GM18507 (cell line): ENCODE measurements at regions not wholly inside any gene's neighbourhood (a gene's known extent, or its start where the extent isn't known, plus 50 kb on each side); places are given as distances from the start of the nearest gene placed in this dataset.

ENCODE experiments used
- DNase-seq: peaks from one replicate; pipeline ENCODE4 v3.0.0; 2011; ENCODE audit warnings: low read depth; ENCODE audit not compliant: insufficient read length; ENCODE audit errors: extremely low spot score
- FAIRE-seq: peaks from 2 replicates; lab custom pipeline; 2011; peaks lifted over from hg19 to GRCh38; lab: Jason Lieb, UNC

- DNase-seq (no peak), FAIRE-seq (no peak)
These were observed 548.5 kb downstream of the SOX6 start for GRCh38 chr11:15807827-15808226.

GRCh38 chr11:15810082-15810481 lies 546.3 kb downstream of the SOX6 start:
- DNase-seq (no peak), FAIRE-seq (no peak)

- FAIRE-seq (no peak), DNase-seq (no peak)
These were observed 545.8 kb downstream of the SOX6 start for GRCh38 chr11:15810525-15810924.

GRCh38 chr11:15815246-15816195 lies 540.8 kb downstream of the SOX6 start:
- no peak for FAIRE-seq
- no peak for DNase-seq

- no peak for DNase-seq
- no peak for FAIRE-seq
These were observed 540.0 kb downstream of the SOX6 start for GRCh38 chr11:15816260-15816871.

- FAIRE-seq (no peak), DNase-seq (no peak)
These were observed 539.3 kb downstream of the SOX6 start for GRCh38 chr11:15817001-15817400.

GRCh38 chr11:15818132-15818842 lies 538.1 kb downstream of the SOX6 start:
- DNase-seq (no peak), FAIRE-seq (no peak)

GRCh38 chr11:15819679-15820286 lies 536.6 kb downstream of the SOX6 start:
- FAIRE-seq, result peak; percentile 58
- peak; percentile 29 for DNase-seq

GRCh38 chr11:15821451-15821850 lies 534.9 kb downstream of the SOX6 start:
- DNase-seq, result no peak
- FAIRE-seq, result no peak

- FAIRE-seq (no peak), DNase-seq (no peak)
These were observed 532.3 kb downstream of the SOX6 start for GRCh38 chr11:15824060-15824459.

- DNase-seq (no peak), FAIRE-seq (no peak)
These were observed 530.2 kb downstream of the SOX6 start for GRCh38 chr11:15825976-15826650.

- no peak for FAIRE-seq
- peak; percentile 2 for DNase-seq
These were observed 529.5 kb downstream of the SOX6 start for GRCh38 chr11:15826826-15827225.

- no peak for FAIRE-seq
- DNase-seq, result no peak
These were observed 528.0 kb downstream of the SOX6 start for GRCh38 chr11:15828215-15828853.

- DNase-seq (no peak), FAIRE-seq (no peak)
These were observed 527.0 kb downstream of the SOX6 start for GRCh38 chr11:15829312-15829711.

GRCh38 chr11:15830741-15831428 lies 525.5 kb downstream of the SOX6 start:
- no peak for FAIRE-seq
- DNase-seq, result no peak

GRCh38 chr11:15835788-15836411 lies 520.4 kb downstream of the SOX6 start:
- DNase-seq (no peak), FAIRE-seq (no peak)

- DNase-seq (no peak), FAIRE-seq (no peak)
These were observed 519.6 kb downstream of the SOX6 start for GRCh38 chr11:15836795-15837194.

GRCh38 chr11:15837901-15838489 lies 518.4 kb downstream of the SOX6 start:
- FAIRE-seq, result no peak

More at GRCh38 chr11:15837901-15838489, 518.4 kb downstream of the SOX6 start:
- no peak for DNase-seq
